Ovary (tissue), 7 donors: ENCODE measurements at regions not wholly inside any gene's neighbourhood (a gene's known extent, or its start where the extent isn't known, plus 50 kb on each side); places are given as distances from the start of the nearest gene placed in this dataset.

ENCODE experiments used
- DNase-seq, 5 donors: peaks; one replicate each; pipeline ENCODE4 v3.0.0-alpha.2; 2019 to 2020
- H3K27ac ChIP-seq, 2 donors: fragments of 200-600 bp; one replicate each; pipeline versions ENCODE4 v1.5.1 to v1.8.0; 2019 to 2022
- H3K27me3 ChIP-seq: fragments of 200-600 bp; one replicate; pipeline ENCODE4 v1.8.0; 2022
- H3K36me3 ChIP-seq: fragments of 200-600 bp; sonication (generic); one replicate; pipeline ENCODE4 v1.5.1; 2019
- H3K4me1 ChIP-seq: one replicate; pipeline ENCODE4 v1.8.1; 2013; ENCODE audit warnings: mild to moderate bottlenecking, moderate library complexity; ENCODE audit not compliant: insufficient read depth
- H3K4me3 ChIP-seq: fragments of 200-600 bp; sonication (generic); one replicate; pipeline ENCODE4 v1.5.1; 2017
- H3K9me3 ChIP-seq, 2 donors: fragments of 200-600 bp in 1 of 2; sonication (generic) in 1 of 2; one replicate each; pipeline versions ENCODE4 v1.5.1 to v1.8.1; 2013 to 2019; ENCODE audit warnings: mild to moderate bottlenecking in 1 of 2, moderate library complexity in 1 of 2
- CTCF ChIP-seq, 3 donors: fragments of 450-650 bp in 2 of 3; fragments of 200-600 bp in 1 of 3; IDR thresholded peaks; one replicate each; pipeline versions ENCODE4 v1.5.1 to v1.8.0; 2016 to 2022; ENCODE audit warnings: antibody characterized with exemption in 3 of 3, mild to moderate bottlenecking in 1 of 3
- EP300 ChIP-seq: sonication (generic); formaldehyde crosslinking; IDR thresholded peaks from one replicate; pipeline ENCODE4 v1.6.1; 2017; ENCODE audit warnings: antibody characterized with exemption
- POLR2A ChIP-seq: fragments of 450-650 bp; IDR thresholded peaks from one replicate; pipeline ENCODE4 v1.6.1; 2017; ENCODE audit warnings: antibody characterized with exemption, mild to moderate bottlenecking, moderate library complexity
- WGBS, 3 donors: extraction: QIAGEN DNeasy Blood & Tissue Kit in 1 of 3; methylation state at CpG; one replicate each; pipeline versions ENCODE4 v1.1.5 to v1.1.7; 2013 to 2017; 5-methylcytosine and 5-hydroxymethylcytosine counted together
- intact Hi-C, 4 donors: fragments of 100-400 bp; cut with DNase I; formaldehyde crosslinking; loops; one replicate each; pipeline versions ENCODE4 v1.11.0 to v1.15.1; 2022 to 2023
- donor health status: DM: no; HTN: no; CAD: no; lungs with moderate emphysema.
- donor health status: DM: no; HTN: no; CAD: no.
- donor health status: Bipolar disorder and iron deficiency.
- donor health status: DM: no; HTN: no; CAD: no.
- donor health status: DM: yes; HTN: yes; CAD: no.

GRCh38 chr6:164882236-164882635 is 427.2 kb downstream of the C6orf118 start:
- no peaks in the 10 kb centered on the region for H3K9me3 ChIP-seq
- no peak overlapping the region for H3K27ac ChIP-seq
- no peaks in the 10 kb centered on the region for H3K27me3 ChIP-seq
- no peak for TF ChIP-seq CTCF (IDR thresholded peaks at IDR 0.05)
- TF ChIP-seq POLR2A: no peak
- TF ChIP-seq EP300: no peak
- no peaks in the 10 kb centered on the region for H3K36me3 ChIP-seq
- no peak for DNase-seq
- intact Hi-C loops: no loop called here
- no peaks in the 10 kb centered on the region for H3K4me1 ChIP-seq
- H3K4me3 ChIP-seq: no peak overlapping the region

- intact Hi-C loops: no loop called here
- WGBS, 3 donors: 72 to 78% (median 76%) methylated on average over 2 of the region's 2 CpGs
- Histone ChIP-seq H3K27ac (no peak overlapping the region), H3K27me3 (no peaks in the 10 kb centered on the region), H3K36me3 (no peaks in the 10 kb centered on the region), H3K4me1 (no peaks in the 10 kb centered on the region), H3K4me3 (no peak overlapping the region), H3K9me3 (no peaks in the 10 kb centered on the region)
- DNase-seq: no peak
- no peak for TF ChIP-seq EP300
- TF ChIP-seq CTCF (IDR thresholded peaks at IDR 0.05): no peak
- TF ChIP-seq POLR2A: no peak
Observed at GRCh38 chr6:164871783-164872182, 437.6 kb downstream of the C6orf118 start.

- no peak for DNase-seq
- 56 to 72% (median 59%) methylated on average over 2 of the region's 2 CpGs for WGBS, 3 donors
- no peaks in the 10 kb centered on the region for H3K9me3 ChIP-seq
- no peak overlapping the region for H3K4me3 ChIP-seq
- H3K36me3 ChIP-seq: no peaks in the 10 kb centered on the region
- H3K27me3 ChIP-seq: no peaks in the 10 kb centered on the region
- intact Hi-C loops: no loop called here
- TF ChIP-seq EP300 (no peak), POLR2A (no peak), CTCF (IDR thresholded peaks at IDR 0.05) (no peak)
- H3K27ac ChIP-seq: no peak overlapping the region
- no peaks in the 10 kb centered on the region for H3K4me1 ChIP-seq
Observed at GRCh38 chr6:164870164-164870563, 439.2 kb downstream of the C6orf118 start.

GRCh38 chr6:164861967-164862366 is 447.4 kb downstream of the C6orf118 start:
- H3K27ac ChIP-seq: no peak overlapping the region
- DNase-seq: no peak
- H3K4me1 ChIP-seq: no peaks in the 10 kb centered on the region
- 9 to 37% (median 14%) methylated on average over 4 of the region's 4 CpGs for WGBS, 3 donors
- no peaks in the 10 kb centered on the region for H3K36me3 ChIP-seq
- intact Hi-C loops: no loop called here
- H3K9me3 ChIP-seq: no peaks in the 10 kb centered on the region
- no peak overlapping the region for H3K4me3 ChIP-seq
- TF ChIP-seq EP300 (no peak), POLR2A (no peak), CTCF (IDR thresholded peaks at IDR 0.05) (no peak)
- no peaks in the 10 kb centered on the region for H3K27me3 ChIP-seq

GRCh38 chr6:164859816-164860215 is 449.6 kb downstream of the C6orf118 start:
- H3K36me3 ChIP-seq: no peaks in the 10 kb centered on the region
- H3K27me3 ChIP-seq: no peaks in the 10 kb centered on the region
- H3K4me3 ChIP-seq: no peak overlapping the region
- TF ChIP-seq EP300 (no peak), POLR2A (no peak)
- H3K27ac ChIP-seq: no peak overlapping the region
- DNase-seq: no peak
- no peaks in the 10 kb centered on the region for H3K9me3 ChIP-seq
- intact Hi-C loops: no loop called here
- WGBS, 3 donors: 77 to 85% (median 78%) methylated on average over 6 of the region's 6 CpGs
- H3K4me1 ChIP-seq: no peaks in the 10 kb centered on the region
